ENCODE measurements at regions not wholly inside any gene's neighbourhood (a gene's known extent, or its start where the extent isn't known, plus 50 kb on each side); places are given as distances from the start of the nearest gene placed in this dataset.

GRCh38 chr7:106802589-106802988, 62.5 kb upstream of the PIK3CG start:
- TF ChIP-seq EZH2 (IDR thresholded peaks at IDR 0.05; ENCODE audit: borderline replicate concordance, insufficient read depth, low read depth, low read length, poor library complexity, severe bottlenecking) (no peak), CTCF (IDR thresholded peaks at IDR 0.05) (no peak)
